ENCODE measurements at regions not wholly inside any gene's neighbourhood (a gene's known extent, or its start where the extent isn't known, plus 50 kb on each side); places are given as distances from the start of the nearest gene placed in this dataset.

DNA sequence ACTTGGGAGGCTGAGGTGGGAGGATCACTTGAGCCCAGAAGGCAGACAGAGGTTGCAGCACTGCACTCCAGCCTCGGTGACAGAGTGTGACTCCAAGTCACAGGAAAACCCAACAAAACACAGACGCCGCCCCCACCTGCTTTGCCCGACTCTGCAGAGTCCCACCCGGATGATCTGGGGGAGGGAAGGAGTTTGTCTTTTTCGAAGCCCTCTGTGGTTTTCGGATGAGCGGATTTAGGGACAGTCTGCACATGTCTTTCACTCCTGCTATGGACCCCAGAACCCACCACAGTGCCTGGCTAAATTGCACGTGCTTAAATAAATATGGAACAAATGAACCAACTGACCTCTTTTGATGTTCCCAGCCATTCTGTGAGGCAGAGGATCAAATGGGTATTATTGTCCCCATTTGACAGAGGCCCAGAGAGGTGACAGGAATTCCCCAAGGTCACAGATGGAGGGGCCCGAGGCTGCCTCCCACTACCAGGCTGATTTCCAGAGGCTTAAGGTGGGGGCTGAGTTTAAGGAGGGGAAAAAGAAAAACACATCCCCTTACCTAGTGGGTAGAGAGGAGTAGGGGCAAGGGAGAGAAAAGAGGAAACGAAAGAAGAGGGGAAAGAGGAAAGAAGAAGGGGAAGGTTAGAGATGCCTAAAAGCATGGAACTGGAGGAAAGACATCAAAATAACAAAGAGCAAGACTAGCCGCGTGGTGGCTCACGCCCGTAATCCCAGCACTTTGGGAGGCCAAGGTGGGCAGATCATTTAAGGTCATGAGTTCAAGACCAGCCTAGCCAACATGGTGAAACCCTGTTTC, 59.4 kb upstream of the TFRC start:
- no peak for TF ChIP-seq STAT1 (IDR thresholded peaks at IDR 0.05; ENCODE audit: unreplicated experiment)
- TF ChIP-seq, protein P1, sequence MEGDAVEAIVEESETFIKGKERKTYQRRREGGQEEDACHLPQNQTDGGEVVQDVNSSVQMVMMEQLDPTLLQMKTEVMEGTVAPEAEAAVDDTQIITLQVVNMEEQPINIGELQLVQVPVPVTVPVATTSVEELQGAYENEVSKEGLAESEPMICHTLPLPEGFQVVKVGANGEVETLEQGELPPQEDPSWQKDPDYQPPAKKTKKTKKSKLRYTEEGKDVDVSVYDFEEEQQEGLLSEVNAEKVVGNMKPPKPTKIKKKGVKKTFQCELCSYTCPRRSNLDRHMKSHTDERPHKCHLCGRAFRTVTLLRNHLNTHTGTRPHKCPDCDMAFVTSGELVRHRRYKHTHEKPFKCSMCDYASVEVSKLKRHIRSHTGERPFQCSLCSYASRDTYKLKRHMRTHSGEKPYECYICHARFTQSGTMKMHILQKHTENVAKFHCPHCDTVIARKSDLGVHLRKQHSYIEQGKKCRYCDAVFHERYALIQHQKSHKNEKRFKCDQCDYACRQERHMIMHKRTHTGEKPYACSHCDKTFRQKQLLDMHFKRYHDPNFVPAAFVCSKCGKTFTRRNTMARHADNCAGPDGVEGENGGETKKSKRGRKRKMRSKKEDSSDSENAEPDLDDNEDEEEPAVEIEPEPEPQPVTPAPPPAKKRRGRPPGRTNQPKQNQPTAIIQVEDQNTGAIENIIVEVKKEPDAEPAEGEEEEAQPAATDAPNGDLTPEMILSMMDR (conservative IDR thresholded peaks at IDR 0.05; ENCODE audit: low read depth in 2 of 2): no peak
- TF ChIP-seq, protein P2, sequence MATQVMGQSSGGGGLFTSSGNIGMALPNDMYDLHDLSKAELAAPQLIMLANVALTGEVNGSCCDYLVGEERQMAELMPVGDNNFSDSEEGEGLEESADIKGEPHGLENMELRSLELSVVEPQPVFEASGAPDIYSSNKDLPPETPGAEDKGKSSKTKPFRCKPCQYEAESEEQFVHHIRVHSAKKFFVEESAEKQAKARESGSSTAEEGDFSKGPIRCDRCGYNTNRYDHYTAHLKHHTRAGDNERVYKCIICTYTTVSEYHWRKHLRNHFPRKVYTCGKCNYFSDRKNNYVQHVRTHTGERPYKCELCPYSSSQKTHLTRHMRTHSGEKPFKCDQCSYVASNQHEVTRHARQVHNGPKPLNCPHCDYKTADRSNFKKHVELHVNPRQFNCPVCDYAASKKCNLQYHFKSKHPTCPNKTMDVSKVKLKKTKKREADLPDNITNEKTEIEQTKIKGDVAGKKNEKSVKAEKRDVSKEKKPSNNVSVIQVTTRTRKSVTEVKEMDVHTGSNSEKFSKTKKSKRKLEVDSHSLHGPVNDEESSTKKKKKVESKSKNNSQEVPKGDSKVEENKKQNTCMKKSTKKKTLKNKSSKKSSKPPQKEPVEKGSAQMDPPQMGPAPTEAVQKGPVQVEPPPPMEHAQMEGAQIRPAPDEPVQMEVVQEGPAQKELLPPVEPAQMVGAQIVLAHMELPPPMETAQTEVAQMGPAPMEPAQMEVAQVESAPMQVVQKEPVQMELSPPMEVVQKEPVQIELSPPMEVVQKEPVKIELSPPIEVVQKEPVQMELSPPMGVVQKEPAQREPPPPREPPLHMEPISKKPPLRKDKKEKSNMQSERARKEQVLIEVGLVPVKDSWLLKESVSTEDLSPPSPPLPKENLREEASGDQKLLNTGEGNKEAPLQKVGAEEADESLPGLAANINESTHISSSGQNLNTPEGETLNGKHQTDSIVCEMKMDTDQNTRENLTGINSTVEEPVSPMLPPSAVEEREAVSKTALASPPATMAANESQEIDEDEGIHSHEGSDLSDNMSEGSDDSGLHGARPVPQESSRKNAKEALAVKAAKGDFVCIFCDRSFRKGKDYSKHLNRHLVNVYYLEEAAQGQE (IDR thresholded peaks at IDR 0.05; ENCODE audit: unreplicated experiment): no peak
- TF ChIP-seq POLR2AphosphoS5 (IDR thresholded peaks at IDR 0.05; ENCODE audit: low read depth): no peak
- TF ChIP-seq EZH2 (IDR thresholded peaks at IDR 0.05; ENCODE audit: low read depth, unreplicated experiment): no peak
- TF ChIP-seq CREB1 (CRISPR knock-in tag; IDR thresholded peaks at IDR 0.05; ENCODE audit: low read depth): no peak
- no peak for TF ChIP-seq EZH2phosphoT487 (IDR thresholded peaks at IDR 0.05; ENCODE audit: unreplicated experiment)
